ENCODE measurements at regions not wholly inside any gene's neighbourhood (a gene's known extent, or its start where the extent isn't known, plus 50 kb on each side); places are given as distances from the start of the nearest gene placed in this dataset.

DNA sequence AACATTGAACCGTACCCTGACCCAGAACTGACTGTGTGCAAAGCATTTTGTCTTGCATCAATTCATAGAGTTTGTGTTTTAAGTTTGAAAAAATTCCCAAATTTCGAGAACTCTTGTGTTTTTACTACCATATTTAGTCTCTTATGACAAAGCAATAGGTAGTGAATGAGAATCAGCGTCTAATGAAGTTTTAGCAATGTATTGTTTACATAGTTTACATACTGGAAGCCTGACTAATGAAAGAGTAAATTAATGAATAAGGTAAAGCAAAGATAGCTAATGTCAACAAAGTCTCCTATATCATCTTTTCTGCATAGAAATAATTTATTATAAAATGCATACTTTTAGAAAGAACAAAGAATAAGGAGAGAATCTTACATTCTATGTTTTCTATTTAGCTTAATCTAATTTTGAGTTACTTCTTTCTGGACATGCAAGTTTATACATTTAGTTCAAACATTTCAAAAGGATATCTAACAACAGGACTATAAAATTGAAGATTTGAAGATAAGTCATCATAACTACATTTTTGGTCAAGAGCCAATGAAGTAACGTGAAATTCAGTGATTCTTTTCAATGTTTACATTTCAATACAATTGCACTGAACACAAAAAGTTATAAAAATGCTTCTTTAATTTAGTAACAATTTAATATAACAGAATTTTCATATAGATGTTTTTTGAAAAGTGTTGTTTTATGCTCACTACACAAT lies 1943.7 kb downstream of the NCAM2 start:
- peak; percentile 6 for FAIRE-seq

DNA sequence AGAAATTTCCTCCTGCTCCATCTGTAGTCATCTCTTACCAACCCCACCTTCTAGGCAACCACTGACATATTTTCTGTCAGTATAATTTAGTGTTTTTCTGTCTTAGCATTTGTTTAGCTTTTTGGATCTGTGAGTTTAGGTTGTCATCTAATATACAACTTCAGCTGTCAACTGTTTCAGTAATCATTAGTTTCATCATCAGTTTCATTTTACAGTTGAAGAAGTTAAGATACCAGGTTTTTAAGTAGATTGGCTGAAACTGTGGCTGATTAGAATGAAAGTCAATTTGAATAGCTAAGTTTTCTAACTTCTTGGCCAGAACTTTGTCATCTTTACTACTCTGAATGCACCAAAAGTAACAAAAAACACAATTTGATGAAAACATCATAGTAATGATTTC lies 1957.3 kb downstream of the NCAM2 start:
- no peak for DNase-seq (ENCODE audit: low spot score in 2 of 2)
- no peak for FAIRE-seq

More for the DNA sequence above, 1943.7 kb downstream of the NCAM2 start:
- DNase-seq (ENCODE audit: low spot score in 2 of 2): no peak

GRCh38 chr21:22961258-22961657 lies 1963.0 kb downstream of the NCAM2 start:
- no peak for FAIRE-seq

GRCh38 chr21:22965455-22966135 lies 1967.4 kb downstream of the NCAM2 start:
- DNase-seq (ENCODE audit: low spot score in 2 of 2) (no peak), FAIRE-seq (no peak)

More at GRCh38 chr21:22961258-22961657, 1963.0 kb downstream of the NCAM2 start:
- no peak for DNase-seq (ENCODE audit: low spot score in 2 of 2)

DNA sequence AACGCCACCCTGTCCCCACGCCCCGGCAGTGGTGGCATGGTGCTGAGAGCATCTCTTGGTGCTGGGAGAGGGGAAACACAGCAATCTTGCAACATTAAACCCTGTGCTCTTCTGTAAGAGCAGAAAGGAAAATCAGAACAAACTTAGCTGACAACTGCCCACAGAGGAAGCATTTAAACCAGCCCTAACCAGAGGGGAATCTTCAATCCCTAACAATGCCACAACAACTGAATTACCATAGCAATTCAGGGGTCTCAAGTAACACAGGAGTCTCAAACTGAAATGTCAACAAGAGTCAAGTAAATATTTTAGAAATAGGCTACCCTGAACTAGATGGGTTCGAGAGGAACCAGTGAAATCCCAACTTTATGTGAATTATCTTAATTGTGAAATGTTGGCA lies 1983.6 kb downstream of the NCAM2 start:
- FAIRE-seq (no peak), DNase-seq (ENCODE audit: low spot score in 2 of 2) (no peak)

GRCh38 chr21:22993144-22993543 lies 1994.9 kb downstream of the NCAM2 start:
- FAIRE-seq (no peak), DNase-seq (ENCODE audit: low spot score in 2 of 2) (no peak)

GRCh38 chr21:22993822-22994574 lies 1995.8 kb downstream of the NCAM2 start:
- DNase-seq (ENCODE audit: low spot score in 2 of 2) (no peak), FAIRE-seq (no peak)

- no peak for FAIRE-seq
Observed at GRCh38 chr21:23003951-23004350, 2005.7 kb downstream of the NCAM2 start.

GRCh38 chr21:23008601-23009202 lies 2010.5 kb downstream of the NCAM2 start:
- DNase-seq (ENCODE audit: low spot score in 2 of 2) (no peak), FAIRE-seq (no peak)

More at GRCh38 chr21:23003951-23004350, 2005.7 kb downstream of the NCAM2 start:
- no peak for DNase-seq (ENCODE audit: low spot score in 2 of 2)

- no peak for DNase-seq (ENCODE audit: low spot score in 2 of 2)
- FAIRE-seq: no peak
Observed at GRCh38 chr21:23009360-23009759, 2011.2 kb downstream of the NCAM2 start.

GRCh38 chr21:23014021-23014420 lies 2015.8 kb downstream of the NCAM2 start:
- FAIRE-seq (no peak), DNase-seq (ENCODE audit: low spot score in 2 of 2) (no peak)

DNA sequence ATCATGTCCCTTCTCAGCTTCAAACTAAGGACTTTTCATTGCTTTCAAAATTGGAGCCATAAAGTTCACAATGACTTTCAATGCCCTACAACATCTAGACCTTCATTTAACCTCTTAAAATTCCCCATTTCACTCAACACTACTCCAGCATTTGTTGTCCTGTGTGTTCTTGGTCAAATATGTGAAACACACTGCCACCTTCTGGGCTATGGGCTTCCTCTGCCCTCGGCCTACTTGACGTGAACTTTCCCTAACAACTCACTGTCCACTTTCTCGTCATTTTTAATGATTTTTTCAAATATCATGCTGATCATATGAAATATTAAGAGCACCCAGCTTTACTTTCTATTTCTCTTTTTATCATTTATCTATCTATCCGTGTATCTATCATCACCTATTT lies 2018.4 kb downstream of the NCAM2 start:
- DNase-seq (ENCODE audit: low spot score in 2 of 2): peak in 1 of 2 donors; percentile 4
- no peak for FAIRE-seq

GRCh38 chr21:23017989-23018388 lies 2019.8 kb downstream of the NCAM2 start:
- DNase-seq (ENCODE audit: low spot score in 2 of 2): no peak
- no peak for FAIRE-seq

- FAIRE-seq (no peak), DNase-seq (ENCODE audit: low spot score in 2 of 2) (no peak)
Observed at GRCh38 chr21:23020969-23021368, 2022.8 kb downstream of the NCAM2 start.

DNA sequence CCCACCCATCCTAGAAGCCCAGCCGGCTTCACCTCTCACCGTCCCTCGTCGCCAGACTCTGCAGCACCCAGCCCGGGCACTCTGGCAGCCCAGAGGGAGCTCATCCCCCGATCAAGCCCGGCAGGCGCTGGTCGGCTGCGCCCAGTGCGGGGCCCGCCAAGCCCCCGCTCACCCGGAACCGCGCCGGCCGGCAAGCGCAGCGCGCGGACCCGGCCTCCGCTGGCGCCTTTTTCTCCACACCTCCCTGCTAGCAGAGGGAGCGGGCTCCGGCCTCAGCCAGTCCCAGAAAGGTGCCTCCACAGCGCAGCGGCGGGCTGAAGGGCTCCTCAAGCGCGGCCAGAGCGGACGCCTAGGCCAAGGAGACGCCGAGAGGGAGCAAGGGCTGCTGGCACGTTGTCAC lies 2023.3 kb downstream of the NCAM2 start:
- FAIRE-seq (no peak), DNase-seq (ENCODE audit: low spot score in 2 of 2) (no peak)

GRCh38 chr21:23026878-23027277 lies 2028.7 kb downstream of the NCAM2 start:
- FAIRE-seq (no peak), DNase-seq (ENCODE audit: low spot score in 2 of 2) (no peak)

GRCh38 chr21:23039846-23040245 lies 2041.6 kb downstream of the NCAM2 start:
- DNase-seq (ENCODE audit: low spot score in 2 of 2) (no peak), FAIRE-seq (no peak)

DNA sequence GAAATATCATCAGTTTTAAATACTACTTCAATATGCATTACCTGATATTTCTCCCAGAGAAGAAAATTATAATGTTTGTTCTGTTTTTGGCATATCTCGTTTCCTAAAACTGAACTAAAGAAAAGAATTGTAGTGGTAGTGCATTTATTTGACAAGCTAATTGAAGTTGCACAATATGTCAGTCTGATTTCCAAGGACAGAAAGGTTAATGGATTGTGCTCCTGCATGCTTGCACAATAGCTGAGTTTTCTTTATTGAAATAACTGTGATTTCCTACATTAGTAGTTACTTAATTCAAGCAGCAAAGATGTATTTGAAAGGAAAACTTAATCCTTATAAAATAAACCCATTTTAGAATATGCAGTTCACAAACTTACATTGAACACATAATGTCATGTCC lies 2047.7 kb downstream of the NCAM2 start:
- no peak for DNase-seq (ENCODE audit: low spot score in 2 of 2)
- FAIRE-seq: no peak

- no peak for FAIRE-seq
- no peak for DNase-seq (ENCODE audit: low spot score in 2 of 2)
Observed at GRCh38 chr21:23067672-23068071, 2069.5 kb downstream of the NCAM2 start.

- no peak for DNase-seq (ENCODE audit: low spot score in 2 of 2)
- no peak for FAIRE-seq
Observed at GRCh38 chr21:23083242-23083641, 2085.0 kb downstream of the NCAM2 start.

- FAIRE-seq (no peak), DNase-seq (ENCODE audit: low spot score in 2 of 2) (no peak)
Observed at GRCh38 chr21:23093259-23093658, 2095.1 kb downstream of the NCAM2 start.

Measured in frontal cortex (tissue), 3 donors.